ENCODE measurements at regions not wholly inside any gene's neighbourhood (a gene's known extent, or its start where the extent isn't known, plus 50 kb on each side); places are given as distances from the start of the nearest gene placed in this dataset.

GRCh38 chr11:70725739-70726138, 327.4 kb downstream of the CTTN start:
- no peak for DNase-seq (ENCODE audit: low spot score)

DNA sequence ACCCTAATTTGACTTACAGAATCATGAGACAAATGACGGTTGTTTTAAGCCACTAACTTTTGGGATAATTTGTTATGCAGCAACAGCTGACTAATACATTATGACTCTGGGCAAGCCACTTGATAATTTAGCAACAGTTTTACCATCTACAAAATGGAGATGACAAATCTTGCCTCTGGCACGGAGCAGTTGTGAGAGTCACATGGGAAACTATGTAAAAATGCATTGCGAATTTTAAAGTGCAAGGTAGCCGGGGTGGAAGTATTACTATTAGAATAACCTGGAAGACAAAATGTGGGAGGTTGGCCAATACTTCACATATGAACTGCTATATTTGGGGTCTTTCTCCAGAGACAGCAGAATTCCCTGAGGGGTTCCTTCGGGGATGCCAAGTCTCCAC, 328.7 kb downstream of the CTTN start:
- DNase-seq (ENCODE audit: low spot score): no peak

DNA sequence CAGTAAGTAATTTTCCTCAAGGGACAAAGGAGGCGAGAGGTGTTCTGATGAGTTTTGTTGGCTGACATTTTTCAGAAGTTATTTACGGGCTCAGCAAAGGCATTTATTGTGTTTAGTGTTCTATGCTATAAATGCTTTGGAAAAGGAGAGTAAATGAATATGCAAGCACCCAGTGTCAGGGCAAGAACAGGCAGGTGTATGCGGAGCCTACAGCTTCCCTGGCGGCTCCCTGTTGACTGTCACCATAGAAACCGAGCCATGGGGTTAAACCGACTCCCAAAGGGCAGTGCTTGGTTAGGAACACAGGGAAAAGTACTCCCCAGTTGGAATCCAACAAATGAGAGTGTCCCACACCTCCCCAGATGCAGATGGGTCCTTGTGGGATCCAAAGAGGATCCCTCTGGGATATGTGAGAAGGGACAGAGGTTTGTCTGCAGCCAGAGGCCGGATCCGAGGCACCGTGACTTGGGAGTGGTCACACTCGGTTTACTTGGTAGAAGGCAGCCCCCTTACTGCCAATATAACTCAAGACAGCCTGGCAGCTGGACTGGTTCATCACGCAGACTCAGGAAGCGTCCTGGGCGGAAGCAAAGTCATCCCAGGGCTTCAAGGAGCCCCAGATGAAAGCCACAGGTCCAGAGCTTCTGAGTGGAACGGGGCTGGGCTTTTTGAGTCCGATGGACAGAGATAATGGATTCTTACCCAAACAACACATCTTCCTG, 329.7 kb downstream of the CTTN start:
- DNase-seq (ENCODE audit: low spot score): no peak

DNA sequence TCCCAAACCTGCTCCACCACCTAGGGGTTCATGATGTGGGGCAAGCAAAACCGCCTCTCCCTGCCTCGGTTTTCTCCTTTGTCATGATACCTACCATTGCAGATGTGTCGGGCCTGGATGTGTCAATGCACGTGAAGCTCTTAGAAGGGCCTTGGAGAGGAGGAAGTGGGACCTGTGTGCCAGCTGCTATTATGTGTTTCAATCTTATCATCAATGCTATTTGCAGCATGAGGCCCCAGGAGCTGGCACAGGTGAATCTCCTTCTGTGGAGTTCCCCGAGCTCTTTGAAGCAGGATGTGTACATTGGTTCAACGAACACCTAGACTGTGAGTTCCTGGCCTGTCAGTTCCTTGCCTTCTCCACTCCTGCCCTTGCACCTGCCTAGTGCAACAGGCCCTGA, 331.6 kb downstream of the CTTN start:
- no peak for DNase-seq (ENCODE audit: low spot score)

DNA sequence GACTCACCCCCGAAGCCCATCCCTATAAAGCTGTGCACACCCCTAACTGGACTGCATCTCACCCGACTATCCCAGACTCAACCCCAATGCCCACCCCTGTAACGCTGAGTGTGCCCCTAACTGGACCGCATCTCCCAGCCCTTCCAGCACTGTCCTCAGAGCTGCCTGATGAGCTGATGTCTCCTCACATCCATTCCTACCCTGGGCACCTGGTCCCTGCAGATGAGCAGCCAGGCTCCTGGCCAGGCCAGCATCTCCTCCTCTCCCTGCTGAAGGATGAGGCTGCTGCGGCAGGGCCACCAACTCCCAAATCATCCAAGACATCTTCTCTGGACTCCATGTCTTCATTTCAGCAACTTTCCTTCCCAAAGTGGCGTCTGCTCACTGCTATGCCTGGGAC, 332.1 kb downstream of the CTTN start:
- DNase-seq (ENCODE audit: low spot score): no peak

DNA sequence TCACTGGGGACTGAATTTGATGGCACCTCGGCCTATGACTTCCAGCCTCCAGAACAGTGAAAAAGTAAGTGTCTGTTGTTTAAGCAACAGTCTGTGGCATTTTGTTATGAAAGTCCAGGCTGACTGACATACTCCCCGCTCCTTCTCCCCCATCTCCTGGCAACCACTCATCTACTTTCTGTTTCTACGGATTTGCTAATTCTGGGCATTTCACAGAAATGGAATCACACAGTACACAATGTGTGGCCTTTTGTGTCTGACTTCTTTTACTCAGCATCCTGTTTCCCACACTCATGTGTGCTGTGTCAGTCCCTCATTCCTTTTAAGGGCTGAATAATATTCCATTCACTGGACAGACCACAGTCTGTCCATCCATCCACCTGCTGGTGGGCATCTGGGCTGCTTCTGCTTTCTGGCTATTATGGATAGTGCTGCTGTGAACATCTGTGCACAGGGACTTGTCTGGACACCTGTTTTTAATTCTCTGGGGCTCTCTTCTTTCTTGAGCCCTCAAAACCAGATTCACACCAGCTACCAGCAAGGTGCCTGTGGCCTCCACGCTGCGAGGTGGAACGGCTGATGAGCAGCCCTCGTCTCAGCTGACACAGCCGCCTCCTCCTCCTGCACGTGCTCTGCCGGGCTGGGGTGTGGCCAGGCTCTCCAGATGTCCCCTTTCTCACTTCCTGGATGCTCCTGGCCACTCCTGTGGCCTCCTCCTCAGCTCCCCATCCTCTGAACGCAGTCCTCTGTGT, 333.1 kb downstream of the CTTN start:
- DNase-seq (ENCODE audit: low spot score): no peak

DNA sequence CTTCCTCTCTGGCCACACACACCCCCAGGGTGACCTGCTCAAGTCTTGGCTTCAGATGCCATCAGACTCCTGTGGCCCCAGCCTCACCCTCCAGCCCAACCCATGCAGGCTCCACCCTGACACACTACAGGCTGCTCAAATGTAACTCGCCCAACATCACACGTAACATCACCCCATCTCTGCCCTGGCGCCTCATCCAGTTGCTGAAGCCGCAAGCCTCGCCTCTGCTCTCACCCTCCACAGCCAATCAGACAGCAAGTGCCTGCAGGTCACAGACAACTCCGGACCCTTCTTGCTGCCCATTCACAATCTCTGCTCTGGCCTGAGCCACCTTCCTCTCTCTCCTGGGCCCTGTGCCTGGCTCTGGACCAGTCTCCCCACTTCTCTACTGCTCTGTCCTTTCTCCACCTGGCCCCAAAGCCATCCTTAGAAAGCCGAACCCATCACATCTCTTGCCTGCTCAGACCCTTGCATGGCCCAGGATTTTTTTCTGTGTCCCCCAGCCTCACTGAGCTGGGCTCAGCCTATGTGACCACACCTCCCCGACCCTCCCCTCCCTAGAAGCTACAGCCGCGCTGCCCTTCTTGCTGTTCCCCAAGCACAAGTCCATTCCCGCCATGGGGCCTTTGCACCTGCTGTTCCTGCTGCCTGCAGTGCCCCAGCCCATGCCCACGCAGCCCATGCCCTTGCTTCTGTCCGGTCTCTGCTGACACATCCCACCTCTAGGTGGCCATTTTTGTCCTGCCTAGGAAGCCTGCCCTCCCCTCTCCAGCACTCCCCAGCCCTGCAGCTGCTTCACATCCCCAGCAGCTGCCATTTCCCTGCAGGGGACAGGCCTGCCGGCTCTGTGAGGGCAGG, 333.9 kb downstream of the CTTN start:
- DNase-seq (ENCODE audit: low spot score): no peak

DNA sequence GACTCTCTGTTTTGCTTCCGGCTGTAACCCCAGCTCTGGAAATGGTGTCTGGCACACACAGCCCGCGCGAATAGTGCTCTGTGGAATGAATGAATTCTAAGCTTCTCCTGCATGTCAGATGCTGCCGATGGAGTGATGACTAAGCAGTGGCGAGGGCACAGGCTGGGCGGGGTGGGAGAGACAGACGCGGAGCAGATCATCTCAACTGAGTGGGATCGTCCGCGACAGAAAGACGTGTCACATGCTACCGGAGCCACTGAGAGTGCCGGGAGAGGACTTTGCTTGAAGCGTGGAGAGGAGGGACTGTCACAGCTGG, 334.5 kb downstream of the CTTN start:
- no peak for DNase-seq (ENCODE audit: low spot score)

GRCh38 chr11:70733327-70734325, 335.3 kb downstream of the CTTN start:
- DNase-seq (ENCODE audit: low spot score): no peak

GRCh38 chr11:70734379-70734778, 336.1 kb downstream of the CTTN start:
- no peak for DNase-seq (ENCODE audit: low spot score)

GRCh38 chr11:70734911-70735310, 336.6 kb downstream of the CTTN start:
- no peak for DNase-seq (ENCODE audit: low spot score)

- DNase-seq (ENCODE audit: low spot score): no peak
These were observed 337.6 kb downstream of the CTTN start for GRCh38 chr11:70735976-70736375.

DNA sequence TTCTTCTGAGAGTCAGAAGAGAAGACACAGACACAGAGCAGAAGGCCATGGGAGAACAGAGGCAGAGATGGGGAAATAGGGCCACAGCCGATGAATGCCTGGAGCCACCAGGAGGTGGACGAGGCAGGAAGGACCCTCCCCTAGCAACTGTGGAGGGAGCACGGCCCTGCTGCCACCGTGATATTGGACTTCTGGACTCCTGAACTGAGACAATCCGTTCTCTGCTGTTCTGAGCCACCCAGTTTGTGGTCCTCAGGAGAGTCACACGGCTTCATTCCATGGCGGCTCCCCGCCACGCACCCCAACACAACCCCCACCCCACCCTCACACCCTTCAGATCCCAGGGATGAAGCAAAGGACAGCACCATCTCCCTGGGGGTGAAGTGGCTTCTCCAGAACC, 338.1 kb downstream of the CTTN start:
- no peak for DNase-seq (ENCODE audit: low spot score)

DNA sequence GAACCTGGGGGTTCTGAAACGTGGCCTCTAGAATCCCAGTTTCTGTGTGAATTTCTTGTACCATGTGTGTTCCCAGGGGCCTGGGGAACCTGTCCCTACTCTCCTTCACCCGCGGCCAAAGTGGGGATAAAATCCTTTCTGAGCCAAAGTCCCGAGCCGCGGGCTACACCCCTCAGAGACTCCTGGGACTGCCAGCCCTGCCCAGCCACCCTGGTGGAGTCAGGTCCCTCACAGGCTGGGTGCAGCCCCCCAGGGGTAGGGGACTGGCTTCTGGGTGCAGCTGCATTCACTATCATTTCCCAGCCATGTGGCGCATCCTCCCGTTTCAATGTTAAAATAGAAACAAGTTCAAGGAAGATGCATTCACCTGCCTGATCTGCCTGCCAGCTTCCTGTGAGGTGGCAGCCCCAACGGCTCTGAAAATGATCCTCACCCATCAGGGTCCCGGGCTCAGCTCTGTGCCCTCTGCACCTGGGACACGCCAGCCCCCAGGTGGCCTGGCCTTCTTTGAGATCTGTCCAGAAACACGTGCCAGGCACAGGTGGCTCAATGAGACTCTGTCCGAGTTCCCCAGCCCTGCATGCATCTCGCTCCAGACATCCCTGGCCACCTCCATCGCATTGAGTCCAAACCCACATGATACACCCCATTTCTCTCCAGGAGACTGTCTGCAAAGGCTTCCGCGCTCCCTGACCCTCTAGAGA, 338.8 kb downstream of the CTTN start:
- no peak for DNase-seq (ENCODE audit: low spot score)

GRCh38 chr11:70737816-70738630, 339.7 kb downstream of the CTTN start:
- no peak for DNase-seq (ENCODE audit: low spot score)

- DNase-seq (ENCODE audit: low spot score): no peak
These were observed 340.3 kb downstream of the CTTN start for GRCh38 chr11:70738661-70739060.

DNA sequence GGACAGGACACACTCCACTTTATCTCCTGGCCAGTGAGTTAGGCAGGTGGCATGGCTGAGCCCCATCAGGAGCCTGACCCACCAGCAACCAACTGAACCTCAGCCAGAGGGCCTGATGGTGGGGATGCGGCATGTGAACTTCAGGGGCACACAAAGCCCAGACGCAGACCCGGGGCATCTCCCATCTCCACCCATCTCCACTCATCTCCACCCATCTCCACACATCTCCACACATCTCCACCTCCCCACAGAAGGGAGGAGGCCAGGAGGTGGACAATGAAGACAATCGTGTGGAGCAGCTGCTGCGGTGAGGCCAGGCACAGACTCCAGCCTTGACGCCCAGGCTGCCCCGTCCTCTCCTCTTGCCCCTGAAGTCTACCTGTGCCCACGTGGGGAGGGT, 340.8 kb downstream of the CTTN start:
- DNase-seq (ENCODE audit: low spot score): no peak

DNA sequence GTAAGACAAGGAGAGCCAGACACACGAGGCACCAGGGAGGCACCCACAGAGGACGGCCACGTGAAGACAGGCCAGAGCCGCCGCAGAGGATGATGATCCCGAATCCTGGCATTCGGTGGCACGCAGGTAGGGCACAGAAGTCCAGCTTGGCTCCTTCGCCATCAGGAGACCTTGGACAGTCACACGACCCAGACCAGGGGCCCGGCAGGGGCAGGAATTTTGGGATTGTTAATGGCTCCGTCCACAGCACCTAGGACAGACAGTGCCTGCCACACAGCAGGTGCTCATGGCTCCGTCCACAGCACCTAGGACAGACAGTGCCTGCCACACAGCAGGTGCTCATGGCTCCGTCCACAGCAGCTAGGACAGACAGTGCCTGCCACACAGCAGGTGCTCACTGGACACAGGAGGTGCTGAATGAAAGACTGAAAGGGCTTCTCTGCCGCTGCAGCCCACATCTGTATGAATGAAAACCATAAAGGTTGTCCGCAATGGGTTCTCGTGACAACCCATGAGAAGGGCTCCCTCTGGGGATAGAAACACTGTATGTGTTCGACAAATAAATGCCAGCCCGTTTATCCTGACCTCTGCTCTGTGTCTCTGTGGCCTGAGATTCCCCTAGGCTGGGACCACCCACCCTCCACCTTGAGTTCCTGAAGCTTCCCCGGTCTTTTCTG, 341.6 kb downstream of the CTTN start:
- no peak for DNase-seq (ENCODE audit: low spot score)

DNA sequence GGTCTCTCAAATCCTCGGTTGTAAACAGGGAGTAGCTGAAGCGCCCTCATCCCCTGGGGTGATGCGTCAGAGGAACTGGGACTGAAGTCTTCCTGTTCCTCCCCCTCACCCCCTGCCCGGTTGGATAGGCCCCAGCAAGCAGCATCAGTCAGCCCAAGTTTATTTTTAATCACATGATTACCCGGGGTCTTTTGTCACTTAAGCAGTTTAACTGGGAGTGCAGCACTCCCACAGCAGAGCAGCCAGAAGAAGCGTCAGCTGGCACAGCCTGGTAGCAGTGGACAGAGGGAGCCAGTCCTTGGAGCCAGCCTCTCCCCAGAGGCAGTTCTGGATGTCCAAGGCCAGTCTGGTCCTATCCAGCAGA, 342.1 kb downstream of the CTTN start:
- no peak for DNase-seq (ENCODE audit: low spot score)

DNA sequence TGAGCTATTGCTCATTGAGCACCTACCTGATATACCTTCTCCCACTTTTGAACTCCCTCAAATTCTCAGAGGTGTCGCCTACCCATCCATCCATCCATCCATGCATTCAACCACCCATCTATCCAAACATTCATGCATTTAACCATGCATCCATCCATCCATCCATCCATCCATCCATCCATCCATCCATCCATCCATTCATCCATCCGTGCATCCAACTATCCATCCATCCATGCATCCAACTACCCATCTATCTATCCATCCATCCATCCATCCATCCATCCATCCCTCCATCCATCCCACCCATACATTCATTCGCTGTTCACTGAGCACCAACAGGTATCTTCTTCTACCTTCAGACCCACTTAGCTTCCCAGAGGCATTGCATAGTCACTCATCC, 342.8 kb downstream of the CTTN start:
- no peak for DNase-seq (ENCODE audit: low spot score)

Data from AG08396 (cell line).